HepG2 (cell line): ENCODE measurements at regions not wholly inside any gene's neighbourhood (a gene's known extent, or its start where the extent isn't known, plus 50 kb on each side); places are given as distances from the start of the nearest gene placed in this dataset.
A peak's percentile ranks its signal among the peaks of the same experiment; 100 is the strongest.

Experiments
- ATAC-seq: fragments of 200-7000 bp; cut with Tn5 transposase; 3 replicates; pipeline ENCODE4 v1.9.1; 2020; ENCODE audit warnings: mild to moderate bottlenecking, moderate library complexity
- BruUV-seq: library from RNA; stranded (reverse); fragments of 400-500 nt; replicated peaks from 2 replicates; lab custom pipeline; 2021; lab: Mats Ljungman, UMichigan
- CTCF ChIA-PET: fragments of 300-600 bp; formaldehyde crosslinking; extraction: SDS; loops from one replicate; lab custom pipeline; 2021; ENCODE audit warnings: low total read pairs, inconsistent platforms, low intra/inter-chr PET ratio; lab: Yijun Ruan, JAX
- POLR2A ChIA-PET: fragments of 350-600 bp; sonication (Branson Sonifier 250); formaldehyde crosslinking; loops from one replicate; lab custom pipeline; 2020; ENCODE audit warnings: antibody characterized with exemption, inconsistent platforms; lab: Yijun Ruan, JAX
- DNase-seq: peaks from one replicate; pipeline ENCODE4 v3.0.0-alpha.2; 2015; ENCODE audit warnings: low spot score
- FAIRE-seq: peaks from 3 replicates; lab custom pipeline; 2011; peaks lifted over from hg19 to GRCh38; lab: Jason Lieb, UNC
- H2AFZ ChIP-seq: one replicate; pipeline ENCODE4 v1.6.1; 2011; ENCODE audit warnings: low read length, inconsistent platforms
- H3K27ac ChIP-seq: fragments of 300-600 bp; 3 replicates; pipeline ENCODE4 v1.8.0; 2011; ENCODE audit warnings: mixed run types, mild to moderate bottlenecking, mixed read lengths, low read length, inconsistent platforms; ENCODE audit not compliant: insufficient read depth; ENCODE audit errors: extremely low read length
- H3K27me3 ChIP-seq, 2 experiments: fragments of 200-600 bp in 1 of 2; 2 replicates in 1 of 2; 3 replicates in 1 of 2; pipeline versions ENCODE4 v1.6.0 to v1.8.0; 2011; ENCODE audit warnings: low read length in 2 of 2, mild to moderate bottlenecking in 2 of 2, moderate library complexity in 2 of 2, inconsistent platforms in 1 of 2; ENCODE audit not compliant: insufficient read depth in 2 of 2, control insufficient read depth in 1 of 2
- H3K36me3 ChIP-seq, 2 experiments: fragments of 200-600 bp in 1 of 2; replicated peaks in 1 of 2; 2 replicates in 1 of 2; 3 replicates in 1 of 2; pipeline versions ENCODE4 v1.5.1 to v1.8.0; 2011; ENCODE audit warnings: low read length in 2 of 2, inconsistent platforms in 1 of 2; ENCODE audit not compliant: insufficient read depth in 2 of 2, control insufficient read depth in 1 of 2
- H3K4me1 ChIP-seq: 2 replicates; pipeline ENCODE4 v1.5.1; 2012; ENCODE audit warnings: low read length, inconsistent platforms; ENCODE audit not compliant: insufficient read depth
- H3K4me2 ChIP-seq: 2 replicates; pipeline ENCODE4 v1.6.0; 2011; ENCODE audit warnings: low read depth, low read length, inconsistent platforms
- H3K4me3 ChIP-seq, 3 experiments: fragments of 200-600 bp in 1 of 3; sonication (generic), shearing (Covaris generic) in 1 of 3; replicated peaks in 1 of 3; 2 replicates each; pipeline ENCODE4 v1.5.1; 2011 to 2016; ENCODE audit warnings: low read length in 3 of 3, inconsistent platforms in 2 of 3, low read depth in 2 of 3, mild to moderate bottlenecking in 2 of 3, control low read depth in 1 of 3, mixed read lengths in 1 of 3; ENCODE audit not compliant: insufficient read depth in 1 of 3
- H3K79me2 ChIP-seq: one replicate; pipeline ENCODE4 v1.6.1; 2011; ENCODE audit warnings: low read length, inconsistent platforms; ENCODE audit not compliant: insufficient read depth
- H3K9ac ChIP-seq: 2 replicates; pipeline ENCODE4 v1.6.0; 2011; ENCODE audit warnings: mild to moderate bottlenecking, low read depth, low read length, inconsistent platforms; ENCODE audit not compliant: insufficient read depth
- H3K9me3 ChIP-seq: 2 replicates; pipeline ENCODE4 v1.5.1; 2012; ENCODE audit warnings: mild to moderate bottlenecking, low read length
- H4K20me1 ChIP-seq: 2 replicates; pipeline ENCODE4 v1.6.0; 2011; ENCODE audit warnings: inconsistent platforms, mild to moderate bottlenecking, low read length, moderate library complexity; ENCODE audit not compliant: insufficient read depth
- CBX2 ChIP-seq, 2 experiments: fragments of 200-600 bp in 1 of 2; sonication (generic); formaldehyde crosslinking in 1 of 2; IDR thresholded peaks; 2 replicates each; pipeline versions ENCODE4 v1.7.0 to v1.8.1; 2018 to 2022; ENCODE audit warnings: low read depth in 2 of 2, low read length in 1 of 2, mild to moderate bottlenecking in 1 of 2, missing genetic modification reagents in 1 of 2
- GATA4 ChIP-seq: sonication (generic); IDR thresholded peaks from 2 replicates; pipeline ENCODE4 v1.6.1; 2016; ENCODE audit warnings: antibody characterized with exemption, low read depth, borderline replicate concordance
- GPN1 ChIP-seq: sonication (generic); formaldehyde crosslinking; IDR thresholded peaks from 2 replicates; pipeline ENCODE4 v1.5.1; 2020; ENCODE audit warnings: missing genetic modification reagents, borderline replicate concordance
- HNRNPH1 ChIP-seq: fragments of 200-400 bp; formaldehyde crosslinking; optimal IDR thresholded peaks from 2 replicates; pipeline ENCODE3; 2017; ENCODE audit warnings: mild to moderate bottlenecking, low read depth, low read length
- NBN ChIP-seq: fragments of 450-650 bp; conservative IDR thresholded peaks from 2 replicates; pipeline ENCODE4 v1.6.1; 2017
- NFYB ChIP-seq: sonication (generic); formaldehyde crosslinking; IDR thresholded peaks from 2 replicates; pipeline ENCODE4 v1.4.0; 2020; ENCODE audit warnings: missing genetic modification reagents
- PREB ChIP-seq: sonication (generic); formaldehyde crosslinking; IDR thresholded peaks from 2 replicates; pipeline ENCODE4 v1.4.0; 2020; ENCODE audit warnings: missing genetic modification reagents
- RBAK ChIP-seq: sonication (generic); formaldehyde crosslinking; IDR thresholded peaks from 2 replicates; pipeline ENCODE4 v1.5.1; 2020; ENCODE audit warnings: mild to moderate bottlenecking, missing genetic modification reagents
- SIN3A ChIP-seq: IDR thresholded peaks from 2 replicates; pipeline ENCODE4 v1.6.1; 2011; ENCODE audit warnings: low read depth, mild to moderate bottlenecking, control low read depth, low read length, borderline replicate concordance
- SMAD9 ChIP-seq: sonication (generic); formaldehyde crosslinking; IDR thresholded peaks from 2 replicates; pipeline ENCODE4 v1.5.1; 2020; ENCODE audit warnings: mild to moderate bottlenecking, missing genetic modification reagents
- SMC3 ChIP-seq: IDR thresholded peaks from 2 replicates; pipeline ENCODE4 v1.6.1; 2011; ENCODE audit warnings: low read length, improper control_type of control experiment
- STAG1 ChIP-seq: sonication (generic); formaldehyde crosslinking; IDR thresholded peaks from 2 replicates; pipeline ENCODE4 v1.4.0; 2020; ENCODE audit warnings: missing genetic modification reagents
- ZKSCAN8 ChIP-seq: IDR thresholded peaks from 2 replicates; pipeline ENCODE4 v1.6.1; 2016; ENCODE audit warnings: borderline replicate concordance, missing genetic modification reagents, missing compliant biosample characterization
- ZNF205 ChIP-seq: IDR thresholded peaks from 2 replicates; pipeline ENCODE4 v1.6.1; 2018; ENCODE audit warnings: missing biosample characterization, missing genetic modification reagents
- WGBS: methylation state at CpG from one replicate; pipeline ENCODE4 v1.1.6; 2017; ENCODE audit warnings: low lambda C conversion rate; 5-methylcytosine and 5-hydroxymethylcytosine counted together
- in situ Hi-C: cut with HindIII; loops from 2 replicates; pipeline ENCODE4 v1.10.0; 2017; ENCODE audit warnings: low pct_unique_long_range_greater_than_20kb; ENCODE audit not compliant: extremely low pct_ligation_motif_present
- intact Hi-C: fragments of 100-400 bp; cut with micrococcal nuclease; formaldehyde crosslinking; loops from one replicate; pipeline ENCODE4 v1.10.0; 2022; ENCODE audit not compliant: unreplicated experiment
- TF ChIP-seq, protein P1 (sequence below): sonication (generic); formaldehyde crosslinking; IDR thresholded peaks from 2 replicates; pipeline ENCODE4 v1.5.0; 2020; ENCODE audit warnings: mild to moderate bottlenecking, missing genetic modification reagents, moderate library complexity
- TF ChIP-seq, protein P2 (sequence below): sonication (generic); IDR thresholded peaks from 2 replicates; pipeline ENCODE4 v1.6.1; 2016; ENCODE audit warnings: low read depth, borderline replicate concordance

DNA sequence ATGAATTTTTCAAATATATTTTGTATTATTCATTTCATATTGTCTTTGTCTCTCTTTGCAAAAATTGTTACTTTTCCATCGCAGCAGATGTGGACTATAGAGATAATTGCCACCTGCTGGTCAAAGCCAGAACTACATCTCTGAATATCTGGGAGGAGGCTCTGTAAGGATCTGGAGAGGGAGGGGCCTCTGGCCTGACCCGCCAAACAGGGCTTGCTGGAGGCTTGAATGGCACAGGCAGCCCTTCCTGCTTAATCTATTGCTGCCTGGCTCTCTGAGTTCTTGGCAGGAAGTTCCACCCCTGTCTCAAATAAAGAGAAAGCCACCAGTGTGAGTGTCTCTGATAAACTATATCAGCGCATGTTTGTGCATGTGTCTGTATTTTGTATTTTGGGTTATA, 132.4 kb downstream of the ZMAT1 start:
- whole genome bisulfite sequencing = 57% methylated on average over 2 of the region's 3 CpGs
- no TSS peak for BruUV-seq
- ChIA-PET CTCF (interaction anchor here (1.0 kb wide), 1 partner anchor 204 kb away, joined by 4 read pairs; no protein-coding TSS in a partner anchor), POLR2A (no interaction called here)
- no peaks in the 10 kb centered on the region for H3K79me2 ChIP-seq
- H3K27ac ChIP-seq = no peak overlapping the region
- FAIRE-seq = peak; percentile 97
- TF ChIP-seq ZKSCAN8 (CRISPR knock-in tag) (no peak), ZNF205 (CRISPR knock-in tag) (no peak), GATA4 (no peak), CBX2 (IDR thresholded peaks at IDR 0.05; ENCODE audit: low read depth, low read length) (no peak), CBX2 (CRISPR knock-in tag; IDR thresholded peaks at IDR 0.05; ENCODE audit: low read depth) (no peak), NBN (no peak), SIN3A (no peak), STAG1 (CRISPR knock-in tag) (peak; percentile 29), NFYB (CRISPR knock-in tag) (peak; percentile 49), PREB (CRISPR knock-in tag) (no peak), HNRNPH1 (no peak), SMAD9 (CRISPR knock-in tag) (no peak), SMC3 (peak; percentile 38; the same call in 1 of the 2 replicates), RBAK (CRISPR knock-in tag) (no peak), GPN1 (CRISPR knock-in tag) (no peak)
- TF ChIP-seq, protein P1, sequence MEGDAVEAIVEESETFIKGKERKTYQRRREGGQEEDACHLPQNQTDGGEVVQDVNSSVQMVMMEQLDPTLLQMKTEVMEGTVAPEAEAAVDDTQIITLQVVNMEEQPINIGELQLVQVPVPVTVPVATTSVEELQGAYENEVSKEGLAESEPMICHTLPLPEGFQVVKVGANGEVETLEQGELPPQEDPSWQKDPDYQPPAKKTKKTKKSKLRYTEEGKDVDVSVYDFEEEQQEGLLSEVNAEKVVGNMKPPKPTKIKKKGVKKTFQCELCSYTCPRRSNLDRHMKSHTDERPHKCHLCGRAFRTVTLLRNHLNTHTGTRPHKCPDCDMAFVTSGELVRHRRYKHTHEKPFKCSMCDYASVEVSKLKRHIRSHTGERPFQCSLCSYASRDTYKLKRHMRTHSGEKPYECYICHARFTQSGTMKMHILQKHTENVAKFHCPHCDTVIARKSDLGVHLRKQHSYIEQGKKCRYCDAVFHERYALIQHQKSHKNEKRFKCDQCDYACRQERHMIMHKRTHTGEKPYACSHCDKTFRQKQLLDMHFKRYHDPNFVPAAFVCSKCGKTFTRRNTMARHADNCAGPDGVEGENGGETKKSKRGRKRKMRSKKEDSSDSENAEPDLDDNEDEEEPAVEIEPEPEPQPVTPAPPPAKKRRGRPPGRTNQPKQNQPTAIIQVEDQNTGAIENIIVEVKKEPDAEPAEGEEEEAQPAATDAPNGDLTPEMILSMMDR = peak; percentile 56
- TF ChIP-seq, protein P2, sequence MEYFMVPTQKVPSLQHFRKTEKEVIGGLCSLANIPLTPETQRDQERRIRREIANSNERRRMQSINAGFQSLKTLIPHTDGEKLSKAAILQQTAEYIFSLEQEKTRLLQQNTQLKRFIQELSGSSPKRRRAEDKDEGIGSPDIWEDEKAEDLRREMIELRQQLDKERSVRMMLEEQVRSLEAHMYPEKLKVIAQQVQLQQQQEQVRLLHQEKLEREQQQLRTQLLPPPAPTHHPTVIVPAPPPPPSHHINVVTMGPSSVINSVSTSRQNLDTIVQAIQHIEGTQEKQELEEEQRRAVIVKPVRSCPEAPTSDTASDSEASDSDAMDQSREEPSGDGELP = no peak
- no peak overlapping the region for H2AFZ ChIP-seq
- in situ Hi-C loops (no loop called here), intact Hi-C loops (loop anchor here (5.0 kb wide), 1 partner anchor 202 kb away; no protein-coding TSS in a partner anchor)
- no peaks in the 10 kb centered on the region for H3K4me1 ChIP-seq
- H3K4me3 ChIP-seq = no peak overlapping the region
- peak; percentile 63 for DNase-seq
- no peak overlapping the region for H3K9ac ChIP-seq
- no peaks in the 10 kb centered on the region for H3K36me3 ChIP-seq
- H3K27me3 ChIP-seq = no peaks in the 10 kb centered on the region
- H3K4me2 ChIP-seq = no peak overlapping the region
- ATAC-seq = peak; percentile 95
- no peaks in the 10 kb centered on the region for H4K20me1 ChIP-seq
- H3K9me3 ChIP-seq = no peaks in the 10 kb centered on the region
